Adrenal gland (tissue), 9 donors: ENCODE measurements at regions not wholly inside any gene's neighbourhood (a gene's known extent, or its start where the extent isn't known, plus 50 kb on each side); places are given as distances from the start of the nearest gene placed in this dataset.

Experiments used
- DNase-seq, 7 donors: peaks; one replicate each; pipeline ENCODE4 v3.0.0-alpha.2; 2019 to 2020
- H3K27ac ChIP-seq, 5 donors: fragments of 200-600 bp; sonication (generic) in 4 of 5; 1 replicate in 3 of 5; 2 replicates in 2 of 5; pipeline versions ENCODE4 v1.5.1 to v1.8.0; 2016 to 2020; ENCODE audit warnings: mild to moderate bottlenecking in 1 of 5
- H3K27me3 ChIP-seq: fragments of 200-600 bp; 2 replicates; pipeline ENCODE4 v1.8.0; 2021
- H3K36me3 ChIP-seq, 2 donors: fragments of 200-600 bp; replicated peaks in 1 of 2; 1 replicate in 1 of 2; 2 replicates in 1 of 2; pipeline versions ENCODE4 v1.5.1 to v1.8.0; 2018 to 2022
- H3K4me1 ChIP-seq, 2 donors: fragments of 200-600 bp; replicated peaks in 1 of 2; 1 replicate in 1 of 2; 2 replicates in 1 of 2; pipeline versions ENCODE4 v1.5.1 to v1.8.0; 2018 to 2021
- H3K4me3 ChIP-seq, 4 donors: fragments of 200-600 bp; sonication (generic) in 3 of 4; one replicate each; pipeline ENCODE4 v1.5.1; 2016 to 2018
- H3K9me3 ChIP-seq, 3 donors: fragments of 200-600 bp; sonication (generic) in 1 of 3; replicated peaks in 1 of 3; 1 replicate in 2 of 3; 2 replicates in 1 of 3; pipeline versions ENCODE4 v1.5.1 to v1.8.0; 2016 to 2021
- POLR2A ChIP-seq, 2 donors: fragments of 450-650 bp; IDR thresholded peaks; one replicate each; pipeline ENCODE4 v1.6.1; 2017; ENCODE audit warnings: antibody characterized with exemption in 2 of 2, mild to moderate bottlenecking in 2 of 2, moderate library complexity in 1 of 2
- WGBS, 4 donors: extraction: QIAGEN DNeasy Blood & Tissue Kit in 2 of 4; methylation state at CpG; one replicate each; pipeline versions ENCODE4 v1.1.5 to v1.1.7; 2013 to 2017; 5-methylcytosine and 5-hydroxymethylcytosine counted together
- intact Hi-C, 2 donors: fragments of 100-400 bp; cut with DNase I; formaldehyde crosslinking; loops; one replicate each; pipeline versions ENCODE4 v1.14.1 to v1.15.0; 2022 to 2023
- TF ChIP-seq, protein P1 (sequence below), 6 experiments: fragments of 450-650 bp in 4 of 6; fragments of 200-600 bp in 2 of 6; sonication (generic) in 1 of 6; IDR thresholded peaks; 1 replicate in 5 of 6; 2 replicates in 1 of 6; pipeline versions ENCODE4 v1.5.1 to v1.8.0; 2016 to 2021; ENCODE audit warnings: antibody characterized with exemption in 6 of 6, mild to moderate bottlenecking in 2 of 6, moderate library complexity in 1 of 6
- donor health status: healthy with polysubstance abuse.
- donor health status: Bipolar disorder and iron deficiency.
- donor health status: DM: yes; HTN: yes; CAD: no.
- donor health status: DM: no; HTN: no; CAD: no.
- donor health status: DM: no; HTN: no; CAD: no.

- Histone ChIP-seq H3K27me3 (no peaks in the 10 kb centered on the region), H3K4me3 (no peak overlapping the region), H3K36me3 (no peaks in the 10 kb centered on the region), H3K9me3 (no peaks in the 10 kb centered on the region), H3K4me1 (no peaks in the 10 kb centered on the region), H3K27ac (no peak overlapping the region)
- intact Hi-C loops, result no loop called here
- 63 to 73% (median 70%) methylated on average over 5 of the region's 5 CpGs for WGBS, 4 donors
- peak in 1 of 7 donors; percentile 1 for DNase-seq
- TF ChIP-seq POLR2A (IDR thresholded peaks at IDR 0.05), result no peak
- TF ChIP-seq, protein P1, sequence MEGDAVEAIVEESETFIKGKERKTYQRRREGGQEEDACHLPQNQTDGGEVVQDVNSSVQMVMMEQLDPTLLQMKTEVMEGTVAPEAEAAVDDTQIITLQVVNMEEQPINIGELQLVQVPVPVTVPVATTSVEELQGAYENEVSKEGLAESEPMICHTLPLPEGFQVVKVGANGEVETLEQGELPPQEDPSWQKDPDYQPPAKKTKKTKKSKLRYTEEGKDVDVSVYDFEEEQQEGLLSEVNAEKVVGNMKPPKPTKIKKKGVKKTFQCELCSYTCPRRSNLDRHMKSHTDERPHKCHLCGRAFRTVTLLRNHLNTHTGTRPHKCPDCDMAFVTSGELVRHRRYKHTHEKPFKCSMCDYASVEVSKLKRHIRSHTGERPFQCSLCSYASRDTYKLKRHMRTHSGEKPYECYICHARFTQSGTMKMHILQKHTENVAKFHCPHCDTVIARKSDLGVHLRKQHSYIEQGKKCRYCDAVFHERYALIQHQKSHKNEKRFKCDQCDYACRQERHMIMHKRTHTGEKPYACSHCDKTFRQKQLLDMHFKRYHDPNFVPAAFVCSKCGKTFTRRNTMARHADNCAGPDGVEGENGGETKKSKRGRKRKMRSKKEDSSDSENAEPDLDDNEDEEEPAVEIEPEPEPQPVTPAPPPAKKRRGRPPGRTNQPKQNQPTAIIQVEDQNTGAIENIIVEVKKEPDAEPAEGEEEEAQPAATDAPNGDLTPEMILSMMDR (IDR thresholded peaks at IDR 0.05), result no peak
These were observed 119.6 kb upstream of the CNTNAP4 start for GRCh38 chr16:76157629-76158028.

DNA sequence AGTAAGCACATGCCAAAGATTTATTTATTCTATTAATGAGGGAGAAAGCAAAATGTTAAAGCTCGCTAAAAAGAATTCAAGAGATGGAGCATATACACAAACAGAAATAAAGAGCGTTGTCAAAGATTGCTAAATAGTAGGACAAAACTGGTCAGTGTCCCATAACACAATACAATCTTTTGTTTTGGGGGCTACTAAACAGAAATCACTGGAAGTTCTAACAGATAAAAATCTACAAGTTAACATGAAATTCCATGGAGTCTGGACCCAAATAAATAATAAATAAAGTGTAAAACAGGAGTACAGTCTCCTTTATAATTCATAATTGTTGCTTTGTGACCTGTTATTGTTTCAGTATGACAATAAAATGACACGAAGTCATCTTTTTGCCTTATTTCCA lies 115.2 kb upstream of the CNTNAP4 start:
- Histone ChIP-seq H3K27me3 (no peaks in the 10 kb centered on the region), H3K4me3 (no peak overlapping the region), H3K9me3 (no peaks in the 10 kb centered on the region), H3K27ac (no peak overlapping the region), H3K4me1 (no peaks in the 10 kb centered on the region), H3K36me3 (no peaks in the 10 kb centered on the region)
- intact Hi-C loops, result no loop called here
- WGBS, 4 donors, result 66 to 77% (median 75%) methylated on average over 3 of the region's 3 CpGs
- DNase-seq, result no peak
- no peak for TF ChIP-seq POLR2A (IDR thresholded peaks at IDR 0.05)
- TF ChIP-seq, protein P1 (IDR thresholded peaks at IDR 0.05), result no peak

GRCh38 chr16:76164970-76165558 lies 112.1 kb upstream of the CNTNAP4 start:
- TF ChIP-seq, protein P1 (IDR thresholded peaks at IDR 0.05), result no peak
- TF ChIP-seq POLR2A (IDR thresholded peaks at IDR 0.05), result no peak
- Histone ChIP-seq H3K4me3 (no peak overlapping the region), H3K4me1 (no peaks in the 10 kb centered on the region), H3K27me3 (no peaks in the 10 kb centered on the region), H3K9me3 (no peaks in the 10 kb centered on the region), H3K27ac (no peak overlapping the region), H3K36me3 (no peaks in the 10 kb centered on the region)
- WGBS, 4 donors, result 88 to 95% (median 90%) methylated on average over 2 of the region's 2 CpGs
- intact Hi-C loops, result no loop called here
- no peak for DNase-seq

- Histone ChIP-seq H3K4me1 (no peaks in the 10 kb centered on the region), H3K27ac (no peak overlapping the region), H3K36me3 (no peaks in the 10 kb centered on the region), H3K4me3 (no peak overlapping the region), H3K9me3 (no peaks in the 10 kb centered on the region), H3K27me3 (no peaks in the 10 kb centered on the region)
- WGBS, 4 donors, result 66 to 80% (median 72%) methylated on average over 3 of the region's 3 CpGs
- intact Hi-C loops, result no loop called here
- no peak for DNase-seq
- no peak for TF ChIP-seq POLR2A (IDR thresholded peaks at IDR 0.05)
These were observed 101.5 kb upstream of the CNTNAP4 start for GRCh38 chr16:76175718-76176117.

- intact Hi-C loops, result no loop called here
- Histone ChIP-seq H3K36me3 (no peaks in the 10 kb centered on the region), H3K27ac (no peak overlapping the region), H3K27me3 (no peaks in the 10 kb centered on the region), H3K4me1 (no peaks in the 10 kb centered on the region), H3K9me3 (no peaks in the 10 kb centered on the region), H3K4me3 (no peak overlapping the region)
- no peak for DNase-seq
- TF ChIP-seq, protein P1 (IDR thresholded peaks at IDR 0.05), result no peak
- no peak for TF ChIP-seq POLR2A (IDR thresholded peaks at IDR 0.05)
- 69 to 78% (median 70%) methylated on average over 4 of the region's 4 CpGs for WGBS, 4 donors
These were observed 101.0 kb upstream of the CNTNAP4 start for GRCh38 chr16:76176153-76176552.
